Brain microvascular endothelial cell (primary cell): ENCODE measurements at regions not wholly inside any gene's neighbourhood (a gene's known extent, or its start where the extent isn't known, plus 50 kb on each side); places are given as distances from the start of the nearest gene placed in this dataset.

Experiments used
- DNase-seq: peaks from one replicate; pipeline ENCODE4 v3.0.0-alpha.2; 2020
- H3K27ac ChIP-seq: fragments of 250-450 bp; sonication (Bioruptor Pico); 2 replicates; pipeline ENCODE4 v1.5.1; 2020; ENCODE audit warnings: mild to moderate bottlenecking, moderate library complexity
- H3K27me3 ChIP-seq: fragments of 250-450 bp; sonication (Bioruptor Pico); replicated peaks from 2 replicates; pipeline ENCODE4 v1.5.1; 2020; ENCODE audit warnings: mild to moderate bottlenecking
- H3K36me3 ChIP-seq: fragments of 250-450 bp; sonication (Bioruptor Pico); replicated peaks from 2 replicates; pipeline ENCODE4 v1.5.1; 2020; ENCODE audit warnings: mild to moderate bottlenecking
- H3K4me3 ChIP-seq: 2 replicates; pipeline ENCODE4 v1.5.1; 2011; ENCODE audit warnings: low read depth, mild to moderate bottlenecking, control low read depth, low read length, moderate library complexity
- CTCF ChIP-seq: IDR thresholded peaks from 2 replicates; pipeline ENCODE4 v1.5.1; 2011; ENCODE audit warnings: low read depth, mild to moderate bottlenecking, moderate library complexity, low read length, control low read depth, inconsistent platforms; ENCODE audit errors: missing control alignments
- in situ Hi-C: cut with HindIII; loops from 2 replicates; pipeline ENCODE4 v1.10.0; 2017; ENCODE audit warnings: low sequenced_read_pairs, low pct_ligation_motif_present

- H3K36me3 ChIP-seq = no peaks in the 10 kb centered on the region
- no peak overlapping the region for H3K4me3 ChIP-seq
- in situ Hi-C loops = no loop called here
- no peak overlapping the region for H3K27ac ChIP-seq
- no peak for DNase-seq
- H3K27me3 ChIP-seq = no peaks in the 10 kb centered on the region
- no peak for TF ChIP-seq CTCF
Observed at GRCh38 chr11:39209981-39210380, 2249.5 kb downstream of the LRRC4C start.

- no peak for TF ChIP-seq CTCF
- in situ Hi-C loops = no loop called here
- no peaks in the 10 kb centered on the region for H3K27me3 ChIP-seq
- no peak overlapping the region for H3K4me3 ChIP-seq
- no peak overlapping the region for H3K27ac ChIP-seq
- H3K36me3 ChIP-seq = no peaks in the 10 kb centered on the region
- no peak for DNase-seq
Observed at GRCh38 chr11:39205236-39205995, 2254.0 kb downstream of the LRRC4C start.

- no peak for DNase-seq
- no peaks in the 10 kb centered on the region for H3K36me3 ChIP-seq
- no peaks in the 10 kb centered on the region for H3K27me3 ChIP-seq
- no peak overlapping the region for H3K27ac ChIP-seq
- in situ Hi-C loops = no loop called here
- no peak overlapping the region for H3K4me3 ChIP-seq
- no peak for TF ChIP-seq CTCF
Observed at GRCh38 chr11:39192671-39193070, 2266.8 kb downstream of the LRRC4C start.

- in situ Hi-C loops = no loop called here
- H3K27ac ChIP-seq = no peak overlapping the region
- TF ChIP-seq CTCF = no peak
- no peak overlapping the region for H3K4me3 ChIP-seq
- H3K27me3 ChIP-seq = no peaks in the 10 kb centered on the region
- no peaks in the 10 kb centered on the region for H3K36me3 ChIP-seq
- DNase-seq = no peak
Observed at GRCh38 chr11:39190751-39191150, 2268.7 kb downstream of the LRRC4C start.

GRCh38 chr11:39177678-39178077 is 2281.8 kb downstream of the LRRC4C start:
- Histone ChIP-seq H3K36me3 (no peaks in the 10 kb centered on the region), H3K4me3 (no peak overlapping the region), H3K27ac (no peak overlapping the region), H3K27me3 (no peaks in the 10 kb centered on the region)
- no peak for DNase-seq
- in situ Hi-C loops = no loop called here
- no peak for TF ChIP-seq CTCF

DNA sequence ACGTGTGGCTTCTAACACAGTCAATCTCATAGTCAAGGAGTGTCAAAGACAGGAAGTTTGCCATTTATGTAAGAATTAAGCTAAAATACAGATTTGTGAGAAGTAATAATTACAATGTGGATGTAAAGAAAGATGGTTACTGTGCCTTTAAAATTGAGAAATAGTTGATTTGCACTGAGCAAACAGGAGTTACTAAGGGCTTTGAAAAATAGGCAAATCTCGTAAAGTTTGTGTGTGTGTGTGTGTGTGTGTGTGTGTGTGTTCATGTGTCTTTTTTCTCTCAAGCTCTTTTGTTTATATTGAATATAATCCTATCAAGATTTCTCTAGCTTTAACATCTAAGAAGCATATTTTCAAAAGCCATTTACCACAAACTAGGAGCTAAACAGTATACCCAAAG is 2284.5 kb downstream of the LRRC4C start:
- in situ Hi-C loops = no loop called here

More for the DNA sequence above, 2284.5 kb downstream of the LRRC4C start:
- no peaks in the 10 kb centered on the region for H3K36me3 ChIP-seq
- TF ChIP-seq CTCF = no peak
- no peaks in the 10 kb centered on the region for H3K27me3 ChIP-seq
- DNase-seq = no peak
- no peak overlapping the region for H3K27ac ChIP-seq
- no peak overlapping the region for H3K4me3 ChIP-seq
